Heart right ventricle (tissue), 16 donors: ENCODE measurements at regions not wholly inside any gene's neighbourhood (a gene's known extent, or its start where the extent isn't known, plus 50 kb on each side); places are given as distances from the start of the nearest gene placed in this dataset.

Experiments used
- ATAC-seq, 8 donors: fragments of 200-7000 bp; cut with Tn5 transposase; one replicate each; pipeline ENCODE4 v1.9.1; 2020; ENCODE audit warnings: mild to moderate bottlenecking in 8 of 8, moderate library complexity in 8 of 8, moderate number of reproducible peaks in 1 of 8
- DNase-seq, 2 donors: peaks; one replicate each; pipeline ENCODE4 v3.0.0-alpha.2; 2020
- H3K27ac ChIP-seq, 10 donors: fragments of 200-600 bp; sonication (generic) in 2 of 10; one replicate each; pipeline versions ENCODE4 v1.5.0 to v1.8.0; 2020 to 2022; ENCODE audit warnings: mild to moderate bottlenecking in 3 of 10
- H3K27me3 ChIP-seq, 7 donors: fragments of 200-600 bp; one replicate each; pipeline ENCODE4 v1.8.0; 2021 to 2022; ENCODE audit warnings: mild to moderate bottlenecking in 2 of 7
- H3K36me3 ChIP-seq, 9 donors: fragments of 200-600 bp; sonication (generic) in 1 of 9; one replicate each; pipeline versions ENCODE4 v1.5.0 to v1.8.0; 2020 to 2022; ENCODE audit warnings: mild to moderate bottlenecking in 2 of 9
- H3K4me1 ChIP-seq, 9 donors: fragments of 200-600 bp; sonication (generic) in 1 of 9; one replicate each; pipeline versions ENCODE4 v1.5.0 to v1.8.0; 2020 to 2022; ENCODE audit warnings: mild to moderate bottlenecking in 4 of 9
- H3K4me3 ChIP-seq, 10 donors: fragments of 200-600 bp; sonication (generic) in 2 of 10; one replicate each; pipeline versions ENCODE4 v1.5.0 to v1.8.0; 2020 to 2022; ENCODE audit warnings: mild to moderate bottlenecking in 7 of 10, moderate library complexity in 2 of 10
- H3K9me3 ChIP-seq, 11 donors: fragments of 200-600 bp in 10 of 11; sonication (generic) in 2 of 11; one replicate each; pipeline versions ENCODE4 v1.5.0 to v1.8.0; 2013 to 2022; ENCODE audit warnings: mild to moderate bottlenecking in 2 of 11, control low read depth in 1 of 11, moderate library complexity in 1 of 11
- WGBS, 2 donors: extraction: QIAGEN DNeasy Blood & Tissue Kit; methylation state at CpG; one replicate each; pipeline ENCODE4 v1.1.7; 2013; ENCODE audit warnings: inconsistent platforms in 1 of 2; 5-methylcytosine and 5-hydroxymethylcytosine counted together
- intact Hi-C, 10 donors: fragments of 100-400 bp; cut with DNase I; formaldehyde crosslinking; loops; one replicate each; pipeline versions ENCODE4 v1.11.1 to v1.14.2; 2022
- TF ChIP-seq, protein P1 (sequence below), 9 donors: fragments of 200-600 bp; sonication (generic) in 2 of 9; IDR thresholded peaks; one replicate each; pipeline versions ENCODE4 v1.5.0 to v1.8.0; 2021 to 2022; ENCODE audit warnings: antibody characterized with exemption in 9 of 9, mild to moderate bottlenecking in 5 of 9, moderate library complexity in 1 of 9
- donor health status: Arrhythmogenic right ventricular cardiomyopathy.
- donor health status: ischemic (EF 13 %, LVEDD 7.1; RV severe dilation, severe dysfunction).
- donor health status: healthy with polysubstance abuse.
- donor health status: DM: no; HTN: yes; CAD: no.
- donor health status: DM: no; HTN: no; CAD: no.
- donor health status: ischemic (EF 25% LVEDD 6.9; RV normal size, moderate dysfunction).
- donor health status: ischemic (EF 25% LVEDD 5.7; RV mildly dilated, moderate dysfunction).
- donor health status: healthy.
- donor health status: DM: yes; HTN: yes; CAD: no.
- donor health status: Ischemic cardiomyopathy.
- donor health status: ischemic (EF 35%, LVEDD 5.7; RV mildly dilated, moderate dysfunction).
- donor health status: nonischemic (EF 11% LVEDD 7.7; RV severe dilation, severe dysfunction).
- donor health status: DM: yes; HTN: yes; CAD: no.
- donor health status: PGD.
- donor health status: ischemic (EF 29% LVEDD 5.4; RV normal size, mild dysfunction).
- donor health status: nonischemic (EF 23%, LVEDD 6.1; RV moderate dilation, normal function).

DNA sequence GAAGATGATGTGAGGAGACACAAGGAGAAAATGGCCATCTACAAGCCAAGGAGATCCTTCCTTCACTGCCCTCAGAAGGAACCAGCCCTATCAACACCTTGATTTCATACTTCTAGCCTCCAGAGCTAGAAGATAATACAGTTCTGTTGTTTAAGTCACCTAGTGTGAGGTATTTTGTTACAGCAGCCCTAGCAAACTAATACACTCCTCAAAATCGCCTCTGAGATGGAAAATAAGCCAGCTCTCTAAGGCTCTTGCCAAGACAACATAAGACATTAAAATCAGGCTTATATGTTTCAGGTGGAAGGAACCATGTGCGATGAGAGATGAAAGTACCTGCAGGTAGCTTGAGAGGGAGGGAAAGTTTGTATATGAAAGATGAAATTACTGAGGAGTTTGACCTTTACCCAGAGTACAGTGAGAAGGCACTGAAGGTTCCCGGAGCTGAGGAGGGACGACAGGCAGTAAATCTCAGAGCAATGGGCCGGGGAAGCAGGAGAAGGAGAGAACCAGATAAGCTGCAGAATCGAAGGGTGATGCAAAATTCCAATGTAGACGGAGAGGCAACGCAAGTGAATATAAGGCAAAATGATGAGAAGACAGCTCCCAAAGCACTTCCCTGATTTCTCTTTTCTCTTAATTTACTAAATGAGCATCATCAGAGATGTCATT is 84.7 kb downstream of the HHIPL2 start:
- no peak for ATAC-seq
- intact Hi-C loops, result loop anchor here in 2 of 10 donors (5.0 to 10.0 kb wide), 2 partner anchors 169 to 252 kb away; partner anchors contain the start of genes AIDA (in 1 of the 2) and BROX (in 1 of the 2)
- peaks cover 0 to 15% (median 7%) of the 10 kb centered on the region in 9 donors for H3K4me1 ChIP-seq
- H3K4me3 ChIP-seq, result no peak overlapping the region
- H3K27me3 ChIP-seq, result no peaks in the 10 kb centered on the region
- no peaks in the 10 kb centered on the region for H3K36me3 ChIP-seq
- no peak overlapping the region for H3K27ac ChIP-seq
- WGBS, 2 donors, result 86 to 93% methylated on average over 8 of the region's 8 CpGs
- H3K9me3 ChIP-seq, result peaks cover 0 to 8% (median 0%) of the 10 kb centered on the region in 11 donors
- DNase-seq, result no peak
- TF ChIP-seq, protein P1, sequence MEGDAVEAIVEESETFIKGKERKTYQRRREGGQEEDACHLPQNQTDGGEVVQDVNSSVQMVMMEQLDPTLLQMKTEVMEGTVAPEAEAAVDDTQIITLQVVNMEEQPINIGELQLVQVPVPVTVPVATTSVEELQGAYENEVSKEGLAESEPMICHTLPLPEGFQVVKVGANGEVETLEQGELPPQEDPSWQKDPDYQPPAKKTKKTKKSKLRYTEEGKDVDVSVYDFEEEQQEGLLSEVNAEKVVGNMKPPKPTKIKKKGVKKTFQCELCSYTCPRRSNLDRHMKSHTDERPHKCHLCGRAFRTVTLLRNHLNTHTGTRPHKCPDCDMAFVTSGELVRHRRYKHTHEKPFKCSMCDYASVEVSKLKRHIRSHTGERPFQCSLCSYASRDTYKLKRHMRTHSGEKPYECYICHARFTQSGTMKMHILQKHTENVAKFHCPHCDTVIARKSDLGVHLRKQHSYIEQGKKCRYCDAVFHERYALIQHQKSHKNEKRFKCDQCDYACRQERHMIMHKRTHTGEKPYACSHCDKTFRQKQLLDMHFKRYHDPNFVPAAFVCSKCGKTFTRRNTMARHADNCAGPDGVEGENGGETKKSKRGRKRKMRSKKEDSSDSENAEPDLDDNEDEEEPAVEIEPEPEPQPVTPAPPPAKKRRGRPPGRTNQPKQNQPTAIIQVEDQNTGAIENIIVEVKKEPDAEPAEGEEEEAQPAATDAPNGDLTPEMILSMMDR (IDR thresholded peaks at IDR 0.05), result no peak

DNA sequence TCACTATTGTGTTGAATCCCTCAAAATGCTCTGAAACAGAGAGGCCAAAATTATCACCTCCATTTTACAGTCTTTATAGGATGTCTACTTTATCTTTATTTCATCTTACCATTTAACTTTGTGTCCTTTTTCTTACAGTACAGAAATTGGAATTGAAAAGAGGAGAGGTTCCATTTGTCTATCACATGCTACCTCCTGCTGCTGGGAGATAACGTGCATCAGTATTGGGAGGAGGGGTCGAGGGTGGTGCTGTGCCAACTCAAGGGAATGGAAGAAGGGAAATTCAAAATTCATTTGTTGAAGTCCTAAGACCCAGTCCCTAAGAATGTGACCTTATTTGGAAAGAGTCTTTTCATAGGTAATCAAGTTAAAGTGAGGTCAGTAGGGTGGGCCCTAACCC is 85.3 kb downstream of the HHIPL2 start:
- 66 to 76% methylated on average over 2 of the region's 2 CpGs for WGBS, 2 donors
- DNase-seq (no peak), ATAC-seq (no peak)
- peaks cover 0 to 15% (median 7%) of the 10 kb centered on the region in 9 donors for H3K4me1 ChIP-seq
- H3K9me3 ChIP-seq, result peaks cover 0 to 14% (median 4%) of the 10 kb centered on the region in 11 donors
- no peak overlapping the region for H3K4me3 ChIP-seq
- no peaks in the 10 kb centered on the region for H3K27me3 ChIP-seq
- no peak overlapping the region for H3K27ac ChIP-seq
- intact Hi-C loops, result loop anchor here in 2 of 10 donors (5.0 to 10.0 kb wide), 2 partner anchors 170 to 252 kb away; partner anchors contain the start of genes AIDA (in 1 of the 2) and BROX (in 1 of the 2)
- H3K36me3 ChIP-seq, result no peaks in the 10 kb centered on the region
- TF ChIP-seq, protein P1 (IDR thresholded peaks at IDR 0.05), result no peak

DNA sequence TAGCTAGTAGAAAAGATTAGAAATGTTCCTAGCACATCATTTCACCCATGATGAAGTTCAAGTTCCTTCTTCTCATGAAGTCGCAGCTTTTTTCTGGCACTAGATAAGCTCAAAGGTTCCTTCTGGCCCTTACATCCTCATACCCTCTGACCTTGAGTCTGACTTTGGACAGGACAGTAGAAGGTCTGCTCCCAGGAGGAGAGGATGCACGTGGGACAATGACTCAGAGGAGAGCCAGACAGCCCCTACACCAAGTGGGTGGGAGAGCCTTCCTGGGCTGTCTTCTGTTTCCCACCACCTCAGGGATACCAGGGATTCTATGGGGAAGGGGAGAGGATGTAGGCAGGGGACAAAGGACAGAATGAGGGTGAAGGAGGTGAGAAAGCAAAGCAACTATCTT is 86.0 kb downstream of the HHIPL2 start:
- ATAC-seq (no peak), DNase-seq (no peak)
- Histone ChIP-seq H3K9me3 (peaks cover 0 to 21% (median 11%) of the 10 kb centered on the region in 11 donors), H3K4me3 (no peak overlapping the region), H3K27ac (no peak overlapping the region), H3K36me3 (no peaks in the 10 kb centered on the region), H3K27me3 (no peaks in the 10 kb centered on the region), H3K4me1 (peaks cover 0 to 15% (median 7%) of the 10 kb centered on the region in 9 donors)
- intact Hi-C loops, result loop anchor here in 2 of 10 donors (5.0 to 10.0 kb wide), 2 partner anchors 170 to 253 kb away; partner anchors contain the start of genes AIDA (in 1 of the 2) and BROX (in 1 of the 2)
- TF ChIP-seq, protein P1 (IDR thresholded peaks at IDR 0.05), result no peak
- 60 to 62% methylated on average over 2 of the region's 2 CpGs for WGBS, 2 donors

DNA sequence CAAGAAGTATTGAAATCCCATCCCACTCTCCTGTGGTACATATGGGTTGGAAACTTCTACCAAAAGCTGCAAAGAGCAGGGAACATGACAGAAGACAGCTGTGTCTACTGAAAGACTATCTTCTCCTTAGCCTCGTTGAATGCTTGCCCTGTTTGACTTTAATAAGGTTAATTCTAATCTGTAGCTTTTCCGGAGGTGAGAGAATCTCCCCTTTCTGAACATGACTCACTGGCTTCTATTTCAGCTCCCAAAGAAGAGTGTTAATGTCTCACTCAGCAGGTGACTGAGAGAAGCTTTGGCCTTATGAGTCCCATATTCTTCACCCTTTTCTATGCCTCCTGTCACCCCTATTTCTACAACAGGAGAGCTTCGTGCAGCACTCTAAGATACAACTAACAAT is 88.3 kb downstream of the HHIPL2 start:
- 61 to 69% methylated on average over 3 of the region's 3 CpGs for WGBS, 2 donors
- DNase-seq, result no peak
- ATAC-seq, result peak in 1 of 8 donors; percentile 22
- Histone ChIP-seq H3K27me3 (no peaks in the 10 kb centered on the region), H3K4me1 (peaks cover 0 to 11% (median 9%) of the 10 kb centered on the region in 9 donors), H3K27ac (no peak overlapping the region), H3K36me3 (no peaks in the 10 kb centered on the region), H3K9me3 (peaks cover 0 to 24% (median 11%) of the 10 kb centered on the region in 11 donors), H3K4me3 (no peak overlapping the region)
- TF ChIP-seq, protein P1 (IDR thresholded peaks at IDR 0.05), result no peak
- intact Hi-C loops, result loop anchor here in 8 of 10 donors (5.0 to 10.0 kb wide), 11 partner anchors 173 to 985 kb away; partner anchors contain the start of genes DUSP10 (in 2 of the 8), AIDA (in 1 of the 8) and BROX (in 1 of the 8)
